ENCODE measurements at regions not wholly inside any gene's neighbourhood (a gene's known extent, or its start where the extent isn't known, plus 50 kb on each side); places are given as distances from the start of the nearest gene placed in this dataset.

DNA sequence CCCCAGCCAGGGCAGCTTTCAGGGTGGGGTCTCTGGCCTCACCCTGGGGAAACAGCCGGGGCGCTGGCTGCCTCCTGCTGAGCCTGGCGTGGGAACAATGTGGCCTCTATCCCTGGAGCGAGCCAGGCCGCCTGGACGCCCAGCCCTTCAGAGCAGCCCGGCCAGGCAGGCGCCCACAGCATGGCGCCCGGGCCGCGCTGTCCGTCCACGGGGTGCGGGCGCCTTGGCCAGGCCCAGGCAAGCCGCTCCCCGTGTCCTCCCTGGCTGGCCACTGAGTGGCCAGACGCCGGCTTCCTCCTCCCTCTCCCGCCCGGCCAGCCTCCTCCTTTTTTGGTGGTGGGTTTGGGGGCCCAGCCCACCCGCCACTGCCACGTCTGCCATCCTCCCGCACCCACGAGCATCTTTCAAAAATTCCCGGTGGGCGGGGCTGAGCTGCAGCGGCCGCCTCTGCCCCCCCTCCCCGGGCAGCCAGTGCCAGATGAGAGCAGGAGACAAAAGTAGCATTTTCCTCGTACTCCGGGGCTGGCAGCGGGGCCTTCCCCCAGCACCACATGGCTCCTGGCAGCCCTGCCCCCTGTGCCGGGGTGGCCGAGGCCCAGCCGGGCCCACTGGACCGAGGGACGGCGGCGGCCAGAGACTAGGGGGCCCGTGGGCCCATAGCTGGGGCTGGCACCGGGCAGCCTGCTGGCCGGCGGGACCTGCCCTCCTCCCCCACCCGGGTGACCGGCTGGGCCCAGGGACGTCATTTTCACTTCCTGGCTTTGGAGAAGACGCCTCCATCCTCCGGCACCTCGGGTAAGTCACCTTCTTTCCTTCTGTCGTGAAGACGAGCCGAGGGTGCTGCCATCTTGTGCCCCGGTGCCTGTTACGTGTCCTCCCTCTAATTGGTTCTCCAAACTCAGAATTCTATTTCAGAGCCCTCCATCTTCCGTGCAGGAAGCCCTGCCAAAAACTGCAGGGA lies 70.2 kb upstream of the PPARA start:
- Histone ChIP-seq H3K4me1 (peaks cover 70 to 100% (median 76%) of the 10 kb centered on the region in 3 donors), H3K9me3 (no peaks in the 10 kb centered on the region), H3K27me3 (no peaks in the 10 kb centered on the region), H3K4me3 (peak overlapping the region; percentile 37 to 96 (median 80)), H3K27ac (peak overlapping the region; percentile 92 to 100 (median 100)), H3K36me3 (peaks cover 0 to 14% (median 0%) of the 10 kb centered on the region in 3 donors)
- no peak for DNase-seq
- intact Hi-C loops (cut with DNase I): no loop called here
- TF ChIP-seq, protein P1, sequence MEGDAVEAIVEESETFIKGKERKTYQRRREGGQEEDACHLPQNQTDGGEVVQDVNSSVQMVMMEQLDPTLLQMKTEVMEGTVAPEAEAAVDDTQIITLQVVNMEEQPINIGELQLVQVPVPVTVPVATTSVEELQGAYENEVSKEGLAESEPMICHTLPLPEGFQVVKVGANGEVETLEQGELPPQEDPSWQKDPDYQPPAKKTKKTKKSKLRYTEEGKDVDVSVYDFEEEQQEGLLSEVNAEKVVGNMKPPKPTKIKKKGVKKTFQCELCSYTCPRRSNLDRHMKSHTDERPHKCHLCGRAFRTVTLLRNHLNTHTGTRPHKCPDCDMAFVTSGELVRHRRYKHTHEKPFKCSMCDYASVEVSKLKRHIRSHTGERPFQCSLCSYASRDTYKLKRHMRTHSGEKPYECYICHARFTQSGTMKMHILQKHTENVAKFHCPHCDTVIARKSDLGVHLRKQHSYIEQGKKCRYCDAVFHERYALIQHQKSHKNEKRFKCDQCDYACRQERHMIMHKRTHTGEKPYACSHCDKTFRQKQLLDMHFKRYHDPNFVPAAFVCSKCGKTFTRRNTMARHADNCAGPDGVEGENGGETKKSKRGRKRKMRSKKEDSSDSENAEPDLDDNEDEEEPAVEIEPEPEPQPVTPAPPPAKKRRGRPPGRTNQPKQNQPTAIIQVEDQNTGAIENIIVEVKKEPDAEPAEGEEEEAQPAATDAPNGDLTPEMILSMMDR (IDR thresholded peaks at IDR 0.05): no peak
- TF ChIP-seq POLR2A (IDR thresholded peaks at IDR 0.05): peak in 3 of 4 donors; percentile 17 to 49 (median 27)
- WGBS, 2 donors: 24 to 39% methylated on average over 12 to 14 of the region's 57 CpGs

DNA sequence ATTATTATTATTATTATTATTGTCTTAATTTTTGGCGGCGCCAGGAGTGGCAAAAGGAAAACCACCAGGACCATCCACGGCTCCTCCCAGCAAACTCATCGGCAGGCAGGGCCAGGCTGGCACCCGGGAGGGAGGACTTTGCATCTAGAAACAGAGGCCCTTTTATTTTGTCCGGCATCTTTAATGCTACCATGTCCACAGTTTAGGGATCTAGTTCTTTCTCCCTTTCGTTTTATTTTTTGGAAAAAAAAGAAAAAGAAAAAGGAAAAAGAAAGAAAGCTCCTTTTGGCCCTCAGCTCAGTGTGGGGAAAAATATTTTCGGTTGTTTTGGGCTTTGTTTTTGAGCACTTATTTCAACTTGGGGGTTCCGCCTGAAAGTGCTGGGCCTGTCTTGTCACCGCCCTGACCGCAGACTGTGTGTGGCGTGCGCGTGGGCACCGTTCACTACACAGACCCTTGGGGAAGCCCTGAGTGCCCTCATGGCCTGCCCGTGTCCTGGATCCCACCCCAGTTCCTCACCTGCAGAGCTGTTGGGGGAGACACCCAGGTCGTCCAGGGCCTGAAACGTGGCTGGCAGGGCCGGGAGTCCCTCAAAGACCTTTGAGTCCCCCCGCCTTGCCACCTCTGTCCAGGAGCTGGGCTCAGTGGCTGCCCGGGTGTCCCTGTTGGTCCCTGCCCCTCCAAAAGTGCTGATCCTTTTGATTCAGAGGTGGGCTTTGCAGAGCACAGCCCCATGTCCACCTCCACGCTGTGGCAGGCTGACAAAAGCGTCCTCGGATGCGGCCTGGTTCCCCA lies 69.1 kb upstream of the PPARA start:
- Histone ChIP-seq H3K27ac (peak overlapping the region; percentile 92 to 100 (median 100)), H3K4me1 (peaks cover 73 to 100% (median 79%) of the 10 kb centered on the region in 3 donors), H3K9me3 (no peaks in the 10 kb centered on the region), H3K27me3 (no peaks in the 10 kb centered on the region), H3K4me3 (peak overlapping the region; percentile 37 to 96 (median 80)), H3K36me3 (peaks cover 0 to 14% (median 0%) of the 10 kb centered on the region in 3 donors)
- no peak for DNase-seq
- intact Hi-C loops (cut with DNase I): no loop called here
- WGBS, 2 donors: 13 to 33% methylated on average over 15 to 18 of the region's 25 CpGs
- no peak for TF ChIP-seq POLR2A (IDR thresholded peaks at IDR 0.05)
- TF ChIP-seq, protein P1 (IDR thresholded peaks at IDR 0.05): no peak

DNA sequence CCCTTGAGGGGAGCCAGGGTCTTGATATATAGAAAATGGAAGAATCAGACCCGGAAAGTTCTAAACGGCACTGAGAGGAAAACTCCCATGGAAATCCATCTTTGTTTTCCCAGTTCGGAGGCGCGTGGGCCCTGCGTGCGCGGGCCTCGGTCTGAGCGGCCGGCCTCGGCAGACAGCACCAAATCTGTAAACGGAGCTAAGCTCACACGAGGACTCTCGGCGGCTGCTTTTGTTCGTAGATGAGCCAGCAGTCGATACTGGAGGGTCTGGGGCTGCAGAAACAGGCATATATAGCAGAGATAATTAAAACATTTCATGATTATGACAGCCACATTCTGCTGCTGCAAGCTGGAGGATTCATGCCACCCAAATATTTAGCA lies 68.5 kb upstream of the PPARA start:
- H3K36me3 ChIP-seq: peaks cover 0 to 20% (median 0%) of the 10 kb centered on the region in 3 donors
- peak overlapping the region; percentile 92 to 100 (median 100) for H3K27ac ChIP-seq
- intact Hi-C loops (cut with DNase I): no loop called here
- peaks cover 73 to 100% (median 82%) of the 10 kb centered on the region in 3 donors for H3K4me1 ChIP-seq
- TF ChIP-seq POLR2A (IDR thresholded peaks at IDR 0.05): peak in 1 of 4 donors; percentile 5
- TF ChIP-seq, protein P1 (IDR thresholded peaks at IDR 0.05): no peak
- DNase-seq: no peak
- WGBS, 2 donors: 12 to 53% methylated on average over 16 to 18 of the region's 18 CpGs
- no peaks in the 10 kb centered on the region for H3K9me3 ChIP-seq
- peak overlapping the region; percentile 37 to 96 (median 80) for H3K4me3 ChIP-seq
- H3K27me3 ChIP-seq: no peaks in the 10 kb centered on the region

DNA sequence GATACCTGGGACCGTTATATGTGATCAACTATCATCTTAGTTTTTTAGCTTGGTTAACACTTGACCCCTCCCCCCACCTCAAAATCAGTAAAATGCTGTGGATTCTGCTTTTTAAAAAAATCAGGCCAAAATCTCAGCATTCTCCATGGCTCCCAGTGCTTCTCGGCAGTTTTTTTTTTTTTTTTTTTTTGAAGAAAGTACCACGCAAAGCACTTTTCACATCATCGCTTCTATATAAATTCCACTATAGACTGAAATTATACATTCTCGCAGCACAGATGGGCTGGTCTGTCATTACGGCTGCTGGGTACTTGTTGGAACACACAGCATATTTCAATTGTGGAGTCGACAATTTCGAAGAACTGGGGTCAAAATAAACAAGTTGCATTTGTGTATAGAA lies 67.7 kb upstream of the PPARA start:
- intact Hi-C loops (cut with DNase I): no loop called here
- no peak for DNase-seq
- no peak for TF ChIP-seq POLR2A (IDR thresholded peaks at IDR 0.05)
- TF ChIP-seq, protein P1 (IDR thresholded peaks at IDR 0.05): no peak
- WGBS, 2 donors: 17 to 32% methylated on average over 8 of the region's 8 CpGs
- Histone ChIP-seq H3K9me3 (no peaks in the 10 kb centered on the region), H3K27me3 (no peaks in the 10 kb centered on the region), H3K27ac (peak overlapping the region; percentile 92 to 100 (median 100)), H3K4me1 (peaks cover 75 to 100% (median 83%) of the 10 kb centered on the region in 3 donors), H3K4me3 (peak overlapping the region in 3 of 4 donors; percentile 73 to 96 (median 88)), H3K36me3 (peaks cover 0 to 28% (median 0%) of the 10 kb centered on the region in 3 donors)
